PC-9 (cell line): ENCODE measurements at regions not wholly inside any gene's neighbourhood (a gene's known extent, or its start where the extent isn't known, plus 50 kb on each side); places are given as distances from the start of the nearest gene placed in this dataset.

ENCODE experiments used
- EZH2 ChIP-seq: fragments of 200-600 bp; sonication (generic); IDR thresholded peaks from 2 replicates; pipeline ENCODE4 v1.8.0; 2017; ENCODE audit warnings: antibody characterized with exemption, low read depth
- TF ChIP-seq, protein P1 (sequence below): fragments of 200-600 bp; sonication (generic); conservative IDR thresholded peaks from 2 replicates; pipeline ENCODE4 v1.6.1; 2017; ENCODE audit warnings: mixed run types, antibody characterized with exemption, mild to moderate bottlenecking, moderate library complexity

DNA sequence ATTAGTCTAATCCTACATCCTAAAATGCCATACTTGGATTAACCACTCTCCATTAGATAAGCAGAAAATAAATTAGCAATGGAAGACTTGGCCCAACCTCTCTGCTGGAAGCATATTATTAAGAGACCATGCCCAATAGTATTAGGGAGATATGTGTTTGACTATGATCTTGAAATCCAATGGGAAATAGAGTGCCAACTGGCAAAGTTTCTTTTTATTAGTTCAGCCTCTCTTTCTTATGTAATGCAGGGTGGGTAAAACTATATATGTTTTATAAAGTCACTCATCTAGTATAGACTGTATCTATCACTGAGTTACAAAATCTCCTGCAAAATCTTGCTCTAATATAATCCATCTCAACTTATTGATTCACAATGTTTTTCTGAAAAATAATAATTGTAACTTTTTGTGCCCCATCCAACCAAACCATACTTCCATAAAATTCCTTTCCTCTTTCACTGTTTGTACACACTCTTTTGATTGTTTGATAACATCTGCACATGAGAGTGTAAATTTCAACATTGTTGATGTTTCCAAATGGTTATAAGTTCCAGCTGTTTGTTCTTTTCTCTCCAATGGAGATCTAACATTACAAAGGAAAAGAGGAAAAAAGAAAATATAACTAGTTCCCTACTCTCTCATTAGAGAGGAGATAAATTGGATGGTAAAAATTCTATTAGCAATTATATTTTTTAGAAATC, 408.1 kb upstream of the ADGRL2 start:
- TF ChIP-seq, protein P1, sequence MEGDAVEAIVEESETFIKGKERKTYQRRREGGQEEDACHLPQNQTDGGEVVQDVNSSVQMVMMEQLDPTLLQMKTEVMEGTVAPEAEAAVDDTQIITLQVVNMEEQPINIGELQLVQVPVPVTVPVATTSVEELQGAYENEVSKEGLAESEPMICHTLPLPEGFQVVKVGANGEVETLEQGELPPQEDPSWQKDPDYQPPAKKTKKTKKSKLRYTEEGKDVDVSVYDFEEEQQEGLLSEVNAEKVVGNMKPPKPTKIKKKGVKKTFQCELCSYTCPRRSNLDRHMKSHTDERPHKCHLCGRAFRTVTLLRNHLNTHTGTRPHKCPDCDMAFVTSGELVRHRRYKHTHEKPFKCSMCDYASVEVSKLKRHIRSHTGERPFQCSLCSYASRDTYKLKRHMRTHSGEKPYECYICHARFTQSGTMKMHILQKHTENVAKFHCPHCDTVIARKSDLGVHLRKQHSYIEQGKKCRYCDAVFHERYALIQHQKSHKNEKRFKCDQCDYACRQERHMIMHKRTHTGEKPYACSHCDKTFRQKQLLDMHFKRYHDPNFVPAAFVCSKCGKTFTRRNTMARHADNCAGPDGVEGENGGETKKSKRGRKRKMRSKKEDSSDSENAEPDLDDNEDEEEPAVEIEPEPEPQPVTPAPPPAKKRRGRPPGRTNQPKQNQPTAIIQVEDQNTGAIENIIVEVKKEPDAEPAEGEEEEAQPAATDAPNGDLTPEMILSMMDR, result no peak
- no peak for TF ChIP-seq EZH2
